LNCaP clone FGC (cell line): ENCODE measurements at regions not wholly inside any gene's neighbourhood (a gene's known extent, or its start where the extent isn't known, plus 50 kb on each side); places are given as distances from the start of the nearest gene placed in this dataset.
A peak's percentile ranks its signal among the peaks of the same experiment; 100 is the strongest.

ENCODE experiments used
- DNase-seq: peaks from one replicate; pipeline ENCODE4 v3.0.0-alpha.2; 2011; ENCODE audit warnings: low read depth
- H3K4me3 ChIP-seq: 2 replicates; pipeline ENCODE4 v1.5.1; 2011; ENCODE audit warnings: mild to moderate bottlenecking, low read depth, low read length, control low read depth
- CTCF ChIP-seq: IDR thresholded peaks from 2 replicates; pipeline ENCODE4 v1.5.1; 2012; ENCODE audit warnings: mild to moderate bottlenecking; ENCODE audit not compliant: control insufficient read depth, insufficient read depth; ENCODE audit errors: extremely low read depth

DNA sequence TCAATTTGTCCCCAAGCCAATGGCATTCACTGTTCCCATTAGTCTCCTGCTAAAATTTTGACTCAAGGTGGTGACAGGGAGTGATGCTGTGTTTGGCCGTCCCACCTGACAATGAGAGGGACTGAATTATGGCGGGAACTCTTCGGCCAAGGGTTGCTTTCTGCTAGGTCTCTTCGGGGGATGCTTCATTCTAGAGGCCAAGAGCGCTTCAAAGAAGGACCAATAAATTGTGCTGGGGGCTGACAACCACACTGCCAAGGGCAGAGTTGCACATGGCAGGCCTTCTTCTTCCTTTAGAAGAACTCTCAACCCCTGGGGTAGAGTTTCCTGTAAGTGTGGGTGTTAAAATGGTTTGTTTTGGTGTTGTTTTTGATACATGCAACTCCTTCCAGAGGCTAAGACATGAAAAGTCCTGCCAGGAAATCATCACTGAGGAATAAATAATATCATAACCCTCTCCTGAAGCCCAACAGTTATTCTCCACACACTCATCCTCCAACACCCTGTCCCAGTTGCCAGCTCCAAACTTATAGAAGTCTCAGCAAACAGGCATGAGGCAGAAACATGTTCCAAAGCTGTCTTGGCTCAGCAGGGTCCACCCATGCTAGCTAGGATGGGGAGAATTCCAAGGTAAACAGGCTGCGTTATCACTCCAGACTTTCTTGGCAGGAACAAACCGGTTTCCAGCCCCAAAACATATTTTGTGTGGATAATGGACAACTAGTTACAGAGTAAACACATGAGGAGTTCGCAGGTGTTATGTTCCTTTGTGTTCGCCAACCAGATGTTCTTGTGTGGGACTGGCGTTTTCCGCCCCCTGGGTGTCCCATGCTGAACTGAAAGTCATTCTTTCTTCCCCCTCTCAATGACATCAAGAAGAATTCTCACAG is 396.7 kb upstream of the RGMA start:
- DNase-seq, result peak; percentile 64
- no peak overlapping the region for H3K4me3 ChIP-seq
- 0 out of 2 replicates have a peak, but pooled peaks have one; percentile 4 for TF ChIP-seq CTCF

DNA sequence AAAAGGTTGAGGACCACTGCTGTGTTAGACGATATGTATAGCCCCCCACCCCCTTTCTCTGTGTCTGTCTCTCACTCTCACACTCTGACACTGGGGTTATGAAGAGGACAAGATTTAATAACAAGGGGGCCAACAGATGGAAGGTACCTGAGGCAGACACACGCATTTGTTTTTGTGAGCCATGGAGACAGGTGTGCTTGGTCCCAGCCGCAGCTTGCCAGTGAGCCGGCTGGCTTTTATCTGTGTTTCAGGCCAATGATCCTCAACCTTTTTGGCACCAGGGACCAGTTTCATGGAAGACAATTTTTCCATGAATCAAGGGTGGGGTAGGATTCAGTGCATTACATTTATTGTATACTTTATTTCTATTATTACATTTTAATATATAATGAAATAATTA is 394.9 kb upstream of the RGMA start:
- no peak for DNase-seq
- TF ChIP-seq CTCF, result no peak

GRCh38 chr15:93482731-93483130 is 393.7 kb upstream of the RGMA start:
- DNase-seq, result no peak
- TF ChIP-seq CTCF, result no peak
- H3K4me3 ChIP-seq, result no peak overlapping the region

More for the DNA sequence above, 394.9 kb upstream of the RGMA start:
- H3K4me3 ChIP-seq, result no peak overlapping the region

GRCh38 chr15:93479715-93480114 is 390.7 kb upstream of the RGMA start:
- DNase-seq, result no peak
- TF ChIP-seq CTCF, result no peak
- H3K4me3 ChIP-seq, result no peak overlapping the region

DNA sequence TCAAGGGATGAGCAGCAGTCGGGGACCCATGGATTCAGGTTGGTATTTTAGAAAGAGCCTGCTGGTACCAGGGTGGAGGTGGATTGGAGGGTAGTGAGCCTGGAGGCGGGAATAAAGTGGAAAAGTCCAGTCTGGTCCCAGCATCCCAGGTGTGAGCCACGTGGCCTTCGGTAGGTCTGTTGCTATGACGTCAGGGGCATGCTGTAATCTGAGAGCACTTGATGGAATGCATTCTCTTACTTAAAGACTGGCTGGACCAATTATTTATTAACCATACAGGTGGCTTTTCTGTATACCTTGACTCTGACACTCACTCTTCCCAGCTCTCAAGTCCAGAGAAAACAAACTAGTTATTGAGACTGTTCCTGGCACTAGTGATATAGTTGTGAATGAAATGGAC is 389.9 kb upstream of the RGMA start:
- no peak for TF ChIP-seq CTCF
- H3K4me3 ChIP-seq, result no peak overlapping the region
- no peak for DNase-seq

- TF ChIP-seq CTCF, result no peak
- DNase-seq, result no peak
- H3K4me3 ChIP-seq, result no peak overlapping the region
Measured at GRCh38 chr15:93477721-93478120, 388.7 kb upstream of the RGMA start.

DNA sequence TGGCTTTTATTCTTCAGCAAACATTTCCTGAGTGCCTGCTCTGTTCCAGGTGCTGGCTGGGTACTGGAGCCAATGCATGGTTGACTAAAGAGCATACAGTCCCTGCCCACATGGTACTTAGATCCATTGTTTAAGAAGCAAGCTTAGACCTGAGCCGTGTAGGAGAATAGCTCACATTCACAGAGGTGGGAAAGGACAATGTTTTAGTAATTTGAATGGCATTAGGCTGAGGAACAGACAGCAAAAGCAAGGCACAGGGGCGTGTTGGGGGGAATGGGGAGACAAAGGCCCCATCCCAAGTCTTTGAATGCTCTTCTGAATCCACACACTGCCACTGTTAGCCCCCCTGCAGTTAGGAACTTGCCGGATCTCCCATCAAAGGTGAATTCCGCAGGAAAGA is 388.2 kb upstream of the RGMA start:
- TF ChIP-seq CTCF, result no peak
- H3K4me3 ChIP-seq, result no peak overlapping the region
- no peak for DNase-seq
